DMS 273 treated with DMSO at 0.1 percent for 48 hours (cell line): ENCODE measurements at regions not wholly inside any gene's neighbourhood (a gene's known extent, or its start where the extent isn't known, plus 50 kb on each side); places are given as distances from the start of the nearest gene placed in this dataset.
"Not testable (repeated sequence)": the region's sequence is repeated elsewhere in the genome, so short reads cannot be mapped to it uniquely, and the experiment has no call there.

Experiments
- DNase-seq: peaks from one replicate; lab custom pipeline; 2025; lab: John Stamatoyannopoulos, UW

DNA sequence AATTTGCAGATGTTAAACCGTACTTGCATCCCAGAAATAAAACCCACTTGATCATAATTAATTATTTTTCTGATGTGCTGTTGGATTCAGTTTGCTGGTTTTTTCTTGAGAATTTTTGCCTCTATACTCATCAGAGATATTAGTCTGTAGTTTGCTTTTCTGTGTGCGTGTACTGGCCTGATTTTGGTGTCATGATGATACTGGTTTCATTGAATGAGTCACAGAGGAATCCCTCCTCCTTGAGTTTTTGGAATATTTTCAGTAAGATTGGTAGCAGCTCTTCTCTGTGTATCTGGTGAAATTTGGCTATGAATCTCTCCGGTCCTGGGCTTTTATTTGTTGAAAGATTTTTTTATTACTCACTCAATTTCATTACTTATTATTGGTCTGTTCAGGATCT, 100.4 kb upstream of the PMCH start:
- no peak for DNase-seq

- no peak for DNase-seq
Measured at GRCh38 chr12:102297412-102297811, 99.8 kb upstream of the PMCH start.

DNA sequence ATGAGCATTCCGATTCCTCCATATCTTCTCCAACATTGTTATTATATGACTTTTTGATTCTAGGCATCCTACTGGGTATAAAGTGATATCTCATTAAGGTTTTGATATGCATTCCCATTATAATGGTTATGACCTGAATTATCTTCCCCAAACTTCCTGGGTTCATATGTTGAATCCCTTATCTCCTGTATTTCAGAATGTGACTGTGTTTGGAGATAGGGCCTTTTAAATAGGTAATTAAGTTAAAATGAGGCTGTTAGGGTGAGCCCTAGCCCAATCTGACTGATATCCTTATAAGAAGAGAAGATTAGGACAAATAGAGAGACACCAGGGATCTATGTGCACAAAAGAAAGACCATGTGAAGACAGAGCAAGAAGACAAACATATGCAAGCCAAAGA, 96.9 kb upstream of the PMCH start:
- DNase-seq, result no peak

- not testable (repeated sequence) for DNase-seq
Measured at GRCh38 chr12:102291498-102292440, 94.1 kb upstream of the PMCH start.

DNA sequence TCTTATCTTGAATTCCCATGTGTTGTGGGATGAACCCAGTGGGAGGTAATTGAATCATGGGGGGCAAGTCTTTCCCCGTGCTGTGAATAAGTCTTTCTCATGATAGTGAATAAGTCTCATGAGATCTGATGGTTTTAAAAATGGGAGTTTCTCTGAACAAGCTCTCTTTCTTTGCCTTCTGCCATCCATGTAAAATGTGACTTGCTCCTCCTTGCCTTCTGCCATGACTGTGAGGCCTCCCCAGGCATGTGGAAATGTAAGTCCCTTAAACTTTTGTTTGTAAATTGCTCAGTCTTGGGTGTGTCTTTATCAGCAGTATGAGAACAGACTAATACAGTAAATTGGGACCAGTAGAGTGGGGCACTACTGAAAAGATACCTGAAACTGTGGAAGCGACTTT, 92.1 kb upstream of the PMCH start:
- DNase-seq, result not testable (repeated sequence)

DNA sequence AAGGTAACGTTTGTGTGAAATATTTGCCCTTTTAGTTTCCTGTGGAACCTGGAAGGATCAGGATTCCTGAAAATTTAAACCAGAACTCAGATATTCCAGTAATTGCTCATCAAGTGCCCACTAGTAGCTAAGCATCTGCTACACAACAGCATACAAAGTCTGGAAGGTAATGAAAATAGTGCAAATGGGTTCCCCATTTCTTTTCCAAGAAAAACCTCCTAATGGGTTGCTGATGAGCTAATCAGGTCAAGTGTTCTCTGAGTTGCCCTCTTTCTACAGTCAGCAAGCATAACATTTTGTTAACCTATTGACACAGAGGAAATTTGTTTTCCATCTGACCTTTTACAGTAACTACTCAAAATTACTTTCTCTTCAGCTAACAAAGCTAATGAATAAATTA, 83.6 kb upstream of the PMCH start:
- DNase-seq, result no peak

- not testable (repeated sequence) for DNase-seq
Measured at GRCh38 chr12:102255687-102256086, 58.1 kb upstream of the PMCH start.

- DNase-seq, result not testable (repeated sequence)
Measured at GRCh38 chr12:102251005-102251404, 53.4 kb upstream of the PMCH start.

DNA sequence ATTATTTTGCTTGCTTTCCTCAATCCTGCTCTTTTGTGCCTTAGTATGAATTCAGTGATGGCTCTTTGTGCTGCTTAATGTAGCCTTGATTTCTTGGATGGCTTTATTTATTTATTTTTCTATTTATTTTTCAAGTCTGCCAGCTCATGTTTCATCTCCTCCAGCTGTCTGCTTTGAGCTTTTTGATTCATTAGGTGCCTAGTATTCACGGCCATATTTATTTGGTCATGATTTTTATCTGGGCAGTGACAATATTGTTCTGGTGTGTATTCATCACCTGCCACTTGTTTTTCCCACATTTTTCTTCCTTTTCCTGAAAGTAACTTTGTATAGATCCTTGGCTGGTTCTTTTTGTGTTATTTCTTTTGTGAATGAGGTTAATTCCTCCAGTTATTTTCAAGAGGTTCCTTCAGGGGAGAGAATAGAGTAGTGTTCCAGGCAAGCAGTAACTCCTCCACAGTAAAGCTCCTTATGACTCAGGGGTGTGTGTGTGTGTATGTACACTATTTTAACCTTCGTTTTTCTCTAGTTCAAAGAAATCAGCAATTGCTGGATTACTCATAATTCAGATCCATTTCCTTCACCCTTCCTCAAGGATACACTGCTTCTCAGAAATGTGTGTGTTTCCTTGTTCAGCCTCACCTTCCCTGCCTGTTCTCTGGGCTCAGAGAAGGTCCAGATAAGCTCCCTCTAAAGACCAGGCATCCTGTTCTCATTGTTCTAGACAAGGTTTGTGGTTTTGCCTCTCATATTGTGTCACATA, 51.6 kb upstream of the PMCH start:
- no peak for DNase-seq
